GM13976 (cell line): ENCODE measurements at regions not wholly inside any gene's neighbourhood (a gene's known extent, or its start where the extent isn't known, plus 50 kb on each side); places are given as distances from the start of the nearest gene placed in this dataset.

ENCODE experiments used
- DNase-seq: peaks from one replicate; pipeline ENCODE4 v3.0.0; 2012; ENCODE audit warnings: low spot score
- in situ Hi-C: fragments of 300-500 bp; cut with MboI; formaldehyde crosslinking; loops from one replicate; pipeline ENCODE4 v1.12.0; 2022; ENCODE audit warnings: low sequenced_read_pairs, mixed read lengths, inconsistent platforms; ENCODE audit not compliant: unreplicated experiment
- TF ChIP-seq, protein P1 (sequence below): IDR thresholded peaks from 2 replicates; pipeline ENCODE4 v1.5.1; 2012; ENCODE audit warnings: borderline replicate concordance, mild to moderate bottlenecking; ENCODE audit not compliant: insufficient read depth; ENCODE audit errors: extremely low read depth, missing control alignments, control extremely low read depth

DNA sequence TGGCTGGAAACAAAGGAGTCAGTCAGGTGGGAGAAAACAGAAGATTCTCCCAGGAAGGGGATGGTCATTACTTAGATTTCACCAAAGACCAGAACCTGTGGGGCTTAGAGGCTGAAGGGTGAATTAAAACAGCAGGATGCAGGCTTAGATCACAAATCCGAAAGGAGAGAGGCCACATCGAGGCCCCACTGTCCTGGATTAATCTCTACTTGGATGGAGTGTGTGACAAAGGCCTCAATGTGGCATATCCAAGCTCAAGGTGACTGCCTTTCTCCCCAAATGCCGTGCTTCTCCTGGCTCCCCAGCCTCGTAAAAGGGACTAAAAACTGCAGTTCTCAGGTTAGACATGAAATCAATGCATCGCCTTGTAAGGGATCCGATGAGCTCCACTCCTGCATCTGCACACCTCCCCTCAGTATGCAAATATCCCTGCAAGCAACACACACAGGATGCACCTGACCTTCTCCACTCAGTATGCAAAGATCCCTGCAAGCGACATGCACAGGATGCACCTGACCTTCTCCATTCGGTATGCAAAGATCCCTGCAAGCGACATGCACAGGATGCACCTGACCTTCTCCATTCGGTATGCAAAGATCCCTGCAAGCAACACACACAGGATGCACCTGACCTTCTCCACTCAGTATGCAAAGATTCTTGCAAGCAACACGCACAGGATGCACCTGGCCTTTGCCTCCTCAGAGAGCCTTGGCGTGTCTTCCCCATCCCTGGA lies 447.4 kb downstream of the BRD1 start:
- in situ Hi-C loops: no loop called here
- TF ChIP-seq, protein P1, sequence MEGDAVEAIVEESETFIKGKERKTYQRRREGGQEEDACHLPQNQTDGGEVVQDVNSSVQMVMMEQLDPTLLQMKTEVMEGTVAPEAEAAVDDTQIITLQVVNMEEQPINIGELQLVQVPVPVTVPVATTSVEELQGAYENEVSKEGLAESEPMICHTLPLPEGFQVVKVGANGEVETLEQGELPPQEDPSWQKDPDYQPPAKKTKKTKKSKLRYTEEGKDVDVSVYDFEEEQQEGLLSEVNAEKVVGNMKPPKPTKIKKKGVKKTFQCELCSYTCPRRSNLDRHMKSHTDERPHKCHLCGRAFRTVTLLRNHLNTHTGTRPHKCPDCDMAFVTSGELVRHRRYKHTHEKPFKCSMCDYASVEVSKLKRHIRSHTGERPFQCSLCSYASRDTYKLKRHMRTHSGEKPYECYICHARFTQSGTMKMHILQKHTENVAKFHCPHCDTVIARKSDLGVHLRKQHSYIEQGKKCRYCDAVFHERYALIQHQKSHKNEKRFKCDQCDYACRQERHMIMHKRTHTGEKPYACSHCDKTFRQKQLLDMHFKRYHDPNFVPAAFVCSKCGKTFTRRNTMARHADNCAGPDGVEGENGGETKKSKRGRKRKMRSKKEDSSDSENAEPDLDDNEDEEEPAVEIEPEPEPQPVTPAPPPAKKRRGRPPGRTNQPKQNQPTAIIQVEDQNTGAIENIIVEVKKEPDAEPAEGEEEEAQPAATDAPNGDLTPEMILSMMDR: no peak
- DNase-seq: no peak

DNA sequence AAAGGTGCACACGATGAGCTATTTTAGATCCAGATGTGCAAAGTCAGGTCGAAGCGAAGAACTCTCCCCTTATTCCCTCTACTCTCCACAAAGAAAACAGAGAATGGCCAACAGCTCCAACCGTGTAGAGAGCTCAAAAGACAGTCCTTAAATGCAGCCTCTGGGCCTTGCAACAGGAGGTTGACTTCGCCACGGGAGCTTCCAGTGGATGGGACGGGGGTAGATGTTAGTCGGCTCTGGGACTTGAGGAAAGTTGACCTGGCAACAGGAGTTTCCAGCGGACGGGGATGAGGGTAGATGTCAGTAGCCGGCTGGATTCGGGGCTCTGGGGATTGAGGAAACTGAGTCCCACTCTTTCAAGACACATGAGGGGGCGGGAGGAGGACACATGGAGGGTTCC lies 450.4 kb downstream of the BRD1 start:
- in situ Hi-C loops: no loop called here
- TF ChIP-seq, protein P1: no peak
- DNase-seq: no peak

DNA sequence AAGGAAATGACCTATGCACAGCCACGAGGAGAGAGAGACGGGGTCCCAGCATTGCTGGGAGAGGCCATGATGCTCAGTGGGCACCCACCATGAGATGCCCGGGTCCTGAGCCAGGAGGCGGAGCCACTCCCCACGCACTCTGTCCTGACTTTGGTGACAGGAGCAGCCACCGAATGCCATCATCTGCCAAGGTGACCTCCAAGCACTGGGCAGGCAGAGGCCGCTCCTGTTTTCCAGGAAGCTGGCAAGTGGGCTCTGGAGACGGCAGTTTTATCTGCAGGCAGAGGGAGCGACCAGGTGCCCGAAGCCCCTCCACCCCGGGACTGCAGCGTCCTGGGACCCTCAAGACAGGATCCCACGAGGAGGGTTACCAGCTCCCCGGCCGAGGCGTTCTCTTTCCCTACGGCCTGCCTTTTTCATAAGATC lies 453.9 kb downstream of the BRD1 start:
- DNase-seq: no peak
- TF ChIP-seq, protein P1: no peak
- in situ Hi-C loops: no loop called here

DNA sequence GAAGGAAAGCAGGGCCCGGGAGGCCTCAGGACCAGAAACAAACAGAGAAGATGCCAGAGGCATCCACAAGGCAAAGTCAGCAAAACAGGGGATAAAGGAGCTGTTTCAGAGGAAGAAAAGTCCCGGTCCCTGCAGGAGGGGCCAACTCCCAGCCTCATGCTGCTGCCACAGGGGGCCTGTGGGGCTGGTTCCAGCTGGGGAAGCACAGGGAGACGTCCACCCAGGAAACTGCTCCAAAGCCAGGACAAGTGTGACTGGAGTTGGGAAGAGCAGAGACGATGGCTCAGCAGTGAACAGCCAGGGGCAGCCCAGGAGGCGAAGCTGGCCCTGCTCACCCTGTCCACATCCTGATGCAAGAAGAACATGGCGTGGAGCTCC lies 454.4 kb downstream of the BRD1 start:
- in situ Hi-C loops: no loop called here
- TF ChIP-seq, protein P1: no peak
- no peak for DNase-seq

DNA sequence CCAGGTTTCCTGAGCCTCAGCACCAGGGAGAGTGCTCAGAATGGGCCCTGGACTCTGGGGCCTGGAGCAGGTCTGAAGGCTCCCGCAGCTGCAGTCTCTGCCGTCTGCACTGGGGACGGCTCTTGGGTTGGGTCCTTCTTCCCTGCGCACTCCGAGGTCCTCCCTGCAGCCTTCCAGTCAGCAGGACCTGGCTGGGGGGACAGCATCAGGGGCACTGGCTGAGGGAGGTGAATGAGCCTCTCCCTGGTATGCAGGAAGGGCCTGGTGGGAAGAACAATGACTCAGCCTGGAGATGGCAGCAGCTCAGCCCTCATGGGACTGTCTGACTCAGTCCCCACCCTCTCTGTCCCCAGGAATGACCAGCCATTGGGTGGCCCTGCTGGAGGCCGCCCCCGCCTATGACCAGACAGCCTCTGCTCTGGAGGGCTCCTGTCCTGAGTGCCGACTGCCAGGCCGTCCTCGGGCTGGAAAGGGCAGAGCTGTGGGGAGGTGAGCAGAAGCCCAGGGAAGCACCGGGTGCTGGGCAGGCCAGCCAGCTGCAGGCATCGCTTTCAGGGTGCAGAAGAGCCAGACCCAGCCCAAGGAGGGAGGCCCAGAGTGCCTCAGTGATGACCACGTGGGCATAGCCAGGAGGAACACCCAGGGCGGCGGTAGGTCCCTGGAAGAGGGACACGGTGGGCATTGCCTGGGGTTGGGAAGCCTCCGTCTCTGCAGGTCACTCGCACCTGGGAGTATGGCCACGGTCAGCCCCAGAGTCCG lies 455.0 kb downstream of the BRD1 start:
- TF ChIP-seq, protein P1: no peak
- no peak for DNase-seq
- in situ Hi-C loops: no loop called here

DNA sequence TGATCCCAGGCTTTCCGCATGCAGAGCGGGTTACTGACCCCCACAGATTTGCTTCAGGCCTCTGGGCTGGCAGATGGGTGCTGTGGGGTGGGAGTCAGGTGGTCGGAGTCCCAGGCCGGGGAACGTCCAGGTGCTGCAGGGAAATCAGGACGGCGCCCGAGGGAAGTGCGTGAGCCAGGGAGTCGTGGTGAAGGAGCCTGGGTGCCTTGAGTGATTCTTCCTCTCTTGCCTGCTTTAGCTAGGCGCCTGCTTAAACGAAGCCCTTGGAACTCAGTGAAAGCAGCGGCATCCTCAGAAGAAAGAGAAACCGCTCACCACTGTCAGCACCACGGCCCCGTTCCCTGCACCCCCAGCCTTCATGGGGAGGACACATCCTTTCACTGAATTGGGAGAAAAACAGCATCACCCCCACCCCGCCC lies 455.6 kb downstream of the BRD1 start:
- TF ChIP-seq, protein P1: no peak
- in situ Hi-C loops: no loop called here
- no peak for DNase-seq
